H1 (cell line): ENCODE measurements at regions not wholly inside any gene's neighbourhood (a gene's known extent, or its start where the extent isn't known, plus 50 kb on each side); places are given as distances from the start of the nearest gene placed in this dataset.

Source experiments
- CTCF ChIA-PET: fragments of 300-600 bp; sonication (Branson Sonifier 250); formaldehyde crosslinking; loops from one replicate; lab custom pipeline; 2021; ENCODE audit not compliant: partially characterized antibody; lab: Charles Lee
- POLR2A ChIA-PET: fragments of 300-600 bp; sonication (Branson Sonifier 250); formaldehyde crosslinking; loops from one replicate; lab custom pipeline; 2021; ENCODE audit warnings: inconsistent platforms; ENCODE audit not compliant: partially characterized antibody; lab: Charles Lee
- DNase-seq, 2 experiments: peaks; one replicate each; pipeline versions ENCODE4 v3.0.0 to v3.0.0-alpha.2; 2010 to 2022; ENCODE audit warnings: low spot score in 2 of 2, low read depth in 1 of 2, mixed read lengths in 1 of 2
- FAIRE-seq: peaks from 2 replicates; lab custom pipeline; 2011; peaks lifted over from hg19 to GRCh38; lab: Jason Lieb, UNC
- H2AFZ ChIP-seq: 2 replicates; pipeline ENCODE4 v1.8.1; 2012; ENCODE audit warnings: low read length, inconsistent platforms
- H2AK5ac ChIP-seq: 2 replicates; pipeline ENCODE4 v1.6.1; 2013; ENCODE audit warnings: low read depth, low read length
- H2BK120ac ChIP-seq: replicated peaks from 2 replicates; pipeline ENCODE3; 2013; ENCODE audit warnings: low read depth, low read length, inconsistent platforms
- H2BK12ac ChIP-seq: 2 replicates; pipeline ENCODE4 v1.6.1; 2013; ENCODE audit warnings: low read depth, low read length
- H2BK15ac ChIP-seq: 2 replicates; pipeline ENCODE4 v1.6.1; 2013; ENCODE audit warnings: low read length
- H2BK20ac ChIP-seq: 2 replicates; pipeline ENCODE4 v1.6.1; 2013; ENCODE audit warnings: low read length
- H2BK5ac ChIP-seq: 2 replicates; pipeline ENCODE4 v1.6.1; 2013; ENCODE audit warnings: low read depth, low read length
- H3K14ac ChIP-seq: 2 replicates; pipeline ENCODE4 v1.6.1; 2013; ENCODE audit warnings: inconsistent platforms; ENCODE audit not compliant: insufficient read length
- H3K18ac ChIP-seq: 2 replicates; pipeline ENCODE4 v1.6.1; 2013; ENCODE audit warnings: low read length; ENCODE audit errors: extremely low read depth
- H3K23ac ChIP-seq: 2 replicates; pipeline ENCODE4 v1.6.1; 2013; ENCODE audit warnings: inconsistent platforms; ENCODE audit not compliant: insufficient read length
- H3K23me2 ChIP-seq: 2 replicates; pipeline ENCODE4 v1.6.1; 2013; ENCODE audit warnings: low read depth, low read length
- H3K27ac ChIP-seq: 2 replicates; pipeline ENCODE4 v1.6.1; 2011; ENCODE audit warnings: low read depth, low read length, inconsistent platforms
- H3K27me3 ChIP-seq, 4 experiments: replicated peaks in 1 of 4; 1 replicate in 1 of 4; 2 replicates in 3 of 4; pipeline versions ENCODE4 v1.6.1 to v1.8.1; 2011 to 2013; ENCODE audit warnings: low read length in 3 of 4, mild to moderate bottlenecking in 3 of 4, inconsistent platforms in 2 of 4, mixed read lengths in 2 of 4, moderate library complexity in 1 of 4; ENCODE audit not compliant: control insufficient read depth in 3 of 4, insufficient read depth in 3 of 4; ENCODE audit errors: extremely low read depth in 1 of 4
- H3K36me3 ChIP-seq, 4 experiments: 2 replicates each; pipeline versions ENCODE4 v1.6.1 to v1.8.1; 2011 to 2013; ENCODE audit warnings: mild to moderate bottlenecking in 4 of 4, low read length in 3 of 4, moderate library complexity in 2 of 4, control low read depth in 1 of 4, inconsistent platforms in 1 of 4; ENCODE audit not compliant: insufficient read depth in 4 of 4, control insufficient read depth in 2 of 4
- H3K4ac ChIP-seq: replicated peaks from 2 replicates; pipeline ENCODE3; 2013; ENCODE audit warnings: low read length, low read depth, mixed read lengths, inconsistent platforms; ENCODE audit not compliant: insufficient read length
- H3K4me1 ChIP-seq, 4 experiments: replicated peaks in 1 of 4; 1 replicate in 1 of 4; 2 replicates in 3 of 4; pipeline versions ENCODE4 v1.6.1 to v1.8.1; 2011 to 2013; ENCODE audit warnings: low read length in 3 of 4, inconsistent platforms in 2 of 4, mixed read lengths in 1 of 4; ENCODE audit not compliant: insufficient read depth in 4 of 4, control insufficient read depth in 3 of 4
- H3K4me2 ChIP-seq, 2 experiments: 2 replicates each; pipeline versions ENCODE4 v1.6.1 to v1.8.1; 2011 to 2013; ENCODE audit warnings: low read depth in 2 of 2, low read length in 2 of 2, control low read depth in 1 of 2, inconsistent platforms in 1 of 2, mild to moderate bottlenecking in 1 of 2; ENCODE audit not compliant: insufficient read depth in 1 of 2
- H3K4me3 ChIP-seq, 4 experiments: fragments of 200-600, 300-600 bp in 1 of 4; sonication (generic), shearing (Covaris generic), sonication (Bioruptor Twin) in 1 of 4; 2 replicates each; pipeline versions ENCODE4 v1.5.1 to v1.8.1; 2011 to 2016; ENCODE audit warnings: low read length in 4 of 4, low read depth in 3 of 4, control low read depth in 2 of 4, inconsistent platforms in 2 of 4, mild to moderate bottlenecking in 2 of 4, mixed read lengths in 1 of 4, moderate library complexity in 1 of 4; ENCODE audit not compliant: insufficient read depth in 2 of 4; ENCODE audit errors: extremely low read depth in 1 of 4
- H3K56ac ChIP-seq: replicated peaks from 2 replicates; pipeline ENCODE3; 2013; ENCODE audit warnings: low read depth, mild to moderate bottlenecking, mixed read lengths, low read length, inconsistent platforms; ENCODE audit not compliant: insufficient read length
- H3K79me1 ChIP-seq: 2 replicates; pipeline ENCODE4 v1.6.1; 2013; ENCODE audit warnings: low read depth, low read length, control low read depth
- H3K79me2 ChIP-seq, 2 experiments: 2 replicates each; pipeline versions ENCODE4 v1.6.1 to v1.8.1; 2012 to 2013; ENCODE audit warnings: low read length in 2 of 2, mild to moderate bottlenecking in 2 of 2, inconsistent platforms in 1 of 2; ENCODE audit not compliant: insufficient read depth in 2 of 2, control insufficient read depth in 1 of 2
- H3K9ac ChIP-seq, 4 experiments: replicated peaks in 1 of 4; 1 replicate in 1 of 4; 2 replicates in 3 of 4; pipeline versions ENCODE4 v1.6.1 to v1.8.1; 2011 to 2013; ENCODE audit warnings: low read depth in 3 of 4, low read length in 3 of 4, control low read depth in 2 of 4, mild to moderate bottlenecking in 2 of 4, moderate library complexity in 2 of 4, inconsistent platforms in 1 of 4; ENCODE audit errors: extremely low read depth in 1 of 4
- H3K9me3 ChIP-seq, 2 experiments: 2 replicates each; pipeline versions ENCODE4 v1.6.1 to v1.8.1; 2012 to 2013; ENCODE audit warnings: mild to moderate bottlenecking in 2 of 2, moderate library complexity in 2 of 2, control low read depth in 1 of 2, inconsistent platforms in 1 of 2, low read depth in 1 of 2, low read length in 1 of 2, mixed read lengths in 1 of 2; ENCODE audit not compliant: insufficient read depth in 2 of 2
- H4K20me1 ChIP-seq, 2 experiments: replicated peaks in 1 of 2; 2 replicates each; pipeline versions ENCODE3 to v1.8.1; 2011 to 2013; ENCODE audit warnings: inconsistent platforms in 2 of 2, low read length in 2 of 2, mild to moderate bottlenecking in 1 of 2; ENCODE audit not compliant: insufficient read depth in 2 of 2, control insufficient read depth in 1 of 2
- H4K5ac ChIP-seq: 2 replicates; pipeline ENCODE4 v1.6.1; 2013; ENCODE audit warnings: low read length, low read depth, mixed read lengths, inconsistent platforms; ENCODE audit not compliant: insufficient read length
- H4K8ac ChIP-seq: 2 replicates; pipeline ENCODE4 v1.8.0; 2013; ENCODE audit warnings: mild to moderate bottlenecking, moderate library complexity, low read length, inconsistent platforms; ENCODE audit not compliant: insufficient read depth; ENCODE audit errors: extremely low read depth
- H4K91ac ChIP-seq: replicated peaks from 2 replicates; pipeline ENCODE3; 2013; ENCODE audit warnings: low read length, mixed read lengths, inconsistent platforms; ENCODE audit not compliant: insufficient read length
- JUND ChIP-seq: IDR thresholded peaks from 2 replicates; pipeline ENCODE4 v1.6.1; 2011; ENCODE audit warnings: mild to moderate bottlenecking, improper control_type of control experiment, low read length
- MAFK ChIP-seq: IDR thresholded peaks from 2 replicates; pipeline ENCODE4 v1.6.1; 2012; ENCODE audit warnings: low read depth, mild to moderate bottlenecking, improper control_type of control experiment, low read length
- NRF1 ChIP-seq: IDR thresholded peaks from 2 replicates; pipeline ENCODE4 v1.6.1; 2011; ENCODE audit warnings: mild to moderate bottlenecking, low read depth, low read length, improper control_type of control experiment
- PHF8 ChIP-seq: fragments of 200-600 bp; sonication (generic); conservative IDR thresholded peaks from 2 replicates; pipeline ENCODE4 v1.7.1; 2012; ENCODE audit warnings: low read depth, mild to moderate bottlenecking, inconsistent platforms, low read length, moderate library complexity
- RAD21 ChIP-seq, 2 experiments: IDR thresholded peaks in 1 of 2; conservative IDR thresholded peaks in 1 of 2; 2 replicates each; pipeline ENCODE4 v1.6.1; 2011; ENCODE audit warnings: low read depth in 2 of 2, low read length in 2 of 2, improper control_type of control experiment in 1 of 2, inconsistent platforms in 1 of 2, mild to moderate bottlenecking in 1 of 2, moderate library complexity in 1 of 2
- RNF2 ChIP-seq: fragments of 200-900, 300-1000 bp; sonication (generic); IDR thresholded peaks from 2 replicates; pipeline ENCODE4 v1.7.1; 2016; ENCODE audit warnings: borderline replicate concordance, low read depth, mild to moderate bottlenecking, antibody characterized with exemption, low read length; ENCODE audit not compliant: poor library complexity, severe bottlenecking; ENCODE audit errors: missing control alignments
- SAP30 ChIP-seq: fragments of 300-600 bp; sonication (generic); IDR thresholded peaks from 2 replicates; pipeline ENCODE4 v1.7.1; 2012; ENCODE audit warnings: low read length, moderate library complexity, mild to moderate bottlenecking, inconsistent platforms; ENCODE audit not compliant: insufficient read depth, insufficient replicate concordance
- TCF12 ChIP-seq: IDR thresholded peaks from 2 replicates; pipeline ENCODE4 v1.6.1; 2011; ENCODE audit warnings: low read depth, mild to moderate bottlenecking, low read length
- TEAD4 ChIP-seq: IDR thresholded peaks from 2 replicates; pipeline ENCODE4 v1.6.1; 2012; ENCODE audit warnings: low read depth, low read length, inconsistent platforms, mixed read lengths
- ZNF274 ChIP-seq: IDR thresholded peaks from 2 replicates; pipeline ENCODE4 v1.7.0; 2012; ENCODE audit warnings: low read length, borderline replicate concordance; ENCODE audit errors: extremely low read depth
- WGBS, 2 experiments: shearing (Covaris generic) in 1 of 2; methylation state at CpG; one replicate each; pipeline versions ENCODE4 v1.1.6 to v1.1.7; 2013 to 2015; ENCODE audit warnings: low lambda C conversion rate in 2 of 2, mixed read lengths in 2 of 2, inconsistent platforms in 1 of 2, low coverage in 1 of 2, missing lambda C conversion rate in 1 of 2; ENCODE audit not compliant: insufficient replicate concordance in 2 of 2, insufficient coverage in 1 of 2, insufficient read length in 1 of 2; ENCODE audit errors: extremely low coverage in 1 of 2, missing lambda C conversion rate in 1 of 2; 5-methylcytosine and 5-hydroxymethylcytosine counted together
- TF ChIP-seq, protein P1 (sequence below): IDR thresholded peaks from 2 replicates; pipeline ENCODE4 v1.6.1; 2011; ENCODE audit warnings: low read depth, mild to moderate bottlenecking, low read length; ENCODE audit not compliant: insufficient read depth

DNA sequence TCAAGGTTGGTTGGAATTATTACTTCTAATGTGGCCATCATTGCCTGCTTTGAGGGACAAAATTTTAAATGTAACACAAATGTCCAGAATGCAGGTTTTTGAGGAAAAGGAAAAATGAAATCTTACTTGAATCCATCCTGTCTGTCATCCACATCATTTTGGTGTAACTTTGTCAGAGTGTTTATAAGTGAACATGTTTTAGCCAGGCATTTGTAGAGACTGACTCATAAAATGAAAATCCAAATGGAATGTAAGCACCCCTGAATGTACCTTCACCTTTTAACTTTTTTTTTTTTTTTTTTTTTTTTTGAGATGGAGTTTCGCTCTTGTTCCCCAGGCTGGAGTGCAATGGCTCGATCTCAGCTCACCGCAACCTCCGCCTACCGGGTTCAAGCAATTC lies 141.8 kb upstream of the BNIP2 start:
- 100% methylated on average over 4 of the region's 5 CpGs; no CpG with 5 or more reads in 1 of the 2 experiments for WGBS, 2 experiments
- Histone ChIP-seq H2AK5ac (no peak overlapping the region), H4K91ac (no peak overlapping the region), H3K27me3 (no peaks in the 10 kb centered on the region), H2BK5ac (no peak overlapping the region), H3K4me1 (no peaks in the 10 kb centered on the region), H3K79me2 (no peaks in the 10 kb centered on the region), H3K18ac (no peak overlapping the region), H2BK12ac (no peak overlapping the region), H3K27ac (no peak overlapping the region), H4K20me1 (no peaks in the 10 kb centered on the region), H3K4me3 (no peak overlapping the region), H2BK120ac (no peak overlapping the region), H4K5ac (no peak overlapping the region), H3K9ac (no peak overlapping the region), H3K23ac (no peak overlapping the region), H2BK20ac (no peak overlapping the region), H4K8ac (no peak overlapping the region), H3K4me2 (no peak overlapping the region), H3K36me3 (no peaks in the 10 kb centered on the region), H3K9me3 (no peaks in the 10 kb centered on the region), H3K79me1 (no peaks in the 10 kb centered on the region), H3K23me2 (no peaks in the 10 kb centered on the region), H3K4ac (no peak overlapping the region), H3K14ac (no peak overlapping the region), H2AFZ (no peak overlapping the region), H3K56ac (no peak overlapping the region), H2BK15ac (no peak overlapping the region)
- CTCF ChIA-PET: interaction anchor here (1.0 kb wide), 2 partner anchors 9 to 103 kb away, joined by 3 read pairs; no protein-coding TSS in a partner anchor
- no peak for FAIRE-seq
- no peak for DNase-seq
- TF ChIP-seq ZNF274 (no peak), JUND (no peak), PHF8 (no peak), NRF1 (no peak), RNF2 (no peak), MAFK (no peak), TCF12 (no peak), RAD21 (IDR thresholded peaks at IDR 0.05 in 1 of 2, conservative IDR thresholded peaks at IDR 0.05 in 1 of 2; ENCODE audit: low read depth in 2 of 2, low read length in 2 of 2) (no peak), SAP30 (no peak), TEAD4 (no peak)
- TF ChIP-seq, protein P1, sequence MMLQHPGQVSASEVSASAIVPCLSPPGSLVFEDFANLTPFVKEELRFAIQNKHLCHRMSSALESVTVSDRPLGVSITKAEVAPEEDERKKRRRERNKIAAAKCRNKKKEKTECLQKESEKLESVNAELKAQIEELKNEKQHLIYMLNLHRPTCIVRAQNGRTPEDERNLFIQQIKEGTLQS: no peak
- POLR2A ChIA-PET: no interaction called here
